Neural crest cell (in vitro differentiated cells): ENCODE measurements at regions not wholly inside any gene's neighbourhood (a gene's known extent, or its start where the extent isn't known, plus 50 kb on each side); places are given as distances from the start of the nearest gene placed in this dataset.
A peak's percentile ranks its signal among the peaks of the same experiment; 100 is the strongest.

Experiments used
- DNase-seq: peaks from one replicate; pipeline ENCODE4 v3.0.0; 2021; ENCODE audit warnings: low read depth, mixed read lengths, low spot score
- H3K27ac Mint-ChIP-seq: one replicate; pipeline ENCODE4 v1.8.0; 2021; ENCODE audit warnings: mild to moderate bottlenecking, mixed read lengths; ENCODE audit not compliant: unreplicated experiment
- H3K27me3 Mint-ChIP-seq: 2 replicates; pipeline ENCODE4 v1.8.0; 2021; ENCODE audit warnings: low read depth, mild to moderate bottlenecking, mixed read lengths
- H3K36me3 Mint-ChIP-seq: 2 replicates; pipeline ENCODE4 v1.8.0; 2021; ENCODE audit warnings: low read depth, mild to moderate bottlenecking, mixed read lengths
- H3K4me1 Mint-ChIP-seq: 2 replicates; pipeline ENCODE4 v1.8.0; 2021; ENCODE audit warnings: mixed read lengths
- H3K4me3 Mint-ChIP-seq: one replicate; pipeline ENCODE4 v1.8.0; 2021; ENCODE audit warnings: mild to moderate bottlenecking, mixed read lengths
- H3K9me3 Mint-ChIP-seq: 2 replicates; pipeline ENCODE4 v1.8.0; 2021; ENCODE audit warnings: mixed read lengths
- TF ChIP-seq, protein P1 (sequence below): fragments of 200-600 bp; sonication (generic); conservative IDR thresholded peaks from 2 replicates; pipeline ENCODE4 v1.5.0; 2021; ENCODE audit warnings: antibody characterized with exemption, mild to moderate bottlenecking

DNA sequence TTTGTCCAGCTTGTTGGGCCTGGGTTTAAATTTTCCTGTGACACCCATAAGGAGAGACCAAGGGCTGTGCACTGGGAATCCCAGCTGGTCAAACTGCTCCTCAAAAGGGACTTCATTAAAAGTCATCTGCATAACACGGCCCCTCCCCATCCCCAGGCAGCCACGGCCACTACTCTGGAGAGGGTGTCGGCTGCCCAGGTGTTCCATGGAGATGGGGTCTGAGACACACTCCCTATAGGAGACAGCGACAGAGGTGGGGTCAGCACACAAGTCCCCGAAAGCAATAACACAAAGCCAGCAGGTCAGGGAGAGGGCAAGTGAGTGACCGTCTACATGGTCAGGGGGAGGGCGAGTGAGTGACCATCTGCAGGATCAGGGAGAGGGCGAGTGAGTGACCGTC, 75.6 kb upstream of the BCL11B start:
- Mint-ChIP-seq H3K36me3 (no peaks in the 10 kb centered on the region), H3K4me1 (no peaks in the 10 kb centered on the region), H3K9me3 (peaks cover 4% of the 10 kb centered on the region), H3K4me3 (no peak overlapping the region), H3K27me3 (no peaks in the 10 kb centered on the region), H3K27ac (no peak overlapping the region)
- DNase-seq: no peak
- TF ChIP-seq, protein P1, sequence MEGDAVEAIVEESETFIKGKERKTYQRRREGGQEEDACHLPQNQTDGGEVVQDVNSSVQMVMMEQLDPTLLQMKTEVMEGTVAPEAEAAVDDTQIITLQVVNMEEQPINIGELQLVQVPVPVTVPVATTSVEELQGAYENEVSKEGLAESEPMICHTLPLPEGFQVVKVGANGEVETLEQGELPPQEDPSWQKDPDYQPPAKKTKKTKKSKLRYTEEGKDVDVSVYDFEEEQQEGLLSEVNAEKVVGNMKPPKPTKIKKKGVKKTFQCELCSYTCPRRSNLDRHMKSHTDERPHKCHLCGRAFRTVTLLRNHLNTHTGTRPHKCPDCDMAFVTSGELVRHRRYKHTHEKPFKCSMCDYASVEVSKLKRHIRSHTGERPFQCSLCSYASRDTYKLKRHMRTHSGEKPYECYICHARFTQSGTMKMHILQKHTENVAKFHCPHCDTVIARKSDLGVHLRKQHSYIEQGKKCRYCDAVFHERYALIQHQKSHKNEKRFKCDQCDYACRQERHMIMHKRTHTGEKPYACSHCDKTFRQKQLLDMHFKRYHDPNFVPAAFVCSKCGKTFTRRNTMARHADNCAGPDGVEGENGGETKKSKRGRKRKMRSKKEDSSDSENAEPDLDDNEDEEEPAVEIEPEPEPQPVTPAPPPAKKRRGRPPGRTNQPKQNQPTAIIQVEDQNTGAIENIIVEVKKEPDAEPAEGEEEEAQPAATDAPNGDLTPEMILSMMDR: no peak

DNA sequence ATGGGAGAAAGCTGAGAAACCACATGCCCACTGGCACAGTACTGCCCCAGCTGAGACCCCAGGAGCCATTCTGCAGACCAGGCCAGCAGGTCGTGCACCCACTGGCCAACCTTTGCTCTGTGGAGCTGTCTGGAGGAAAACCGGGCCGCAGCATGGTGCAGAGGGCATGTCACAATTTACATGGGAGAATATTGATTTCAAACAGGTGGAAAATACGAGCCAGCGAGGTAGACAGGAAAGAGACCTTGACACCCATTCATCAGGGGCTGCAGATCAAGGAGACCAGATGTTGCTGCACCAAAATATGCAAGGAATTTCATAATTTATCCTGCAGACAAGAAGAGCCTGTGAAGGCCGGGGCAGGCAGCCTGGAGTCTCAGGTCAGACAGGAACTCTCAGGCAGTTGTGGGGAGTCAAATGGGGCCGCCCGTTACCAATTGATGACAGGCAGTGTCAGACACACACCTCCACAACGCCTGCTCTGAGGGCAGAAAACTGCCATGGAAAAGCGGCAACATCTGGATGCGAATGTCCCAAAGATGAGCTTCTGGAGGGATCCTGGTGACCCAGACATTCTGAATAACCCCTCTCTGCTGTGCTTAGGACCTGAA, 74.6 kb upstream of the BCL11B start:
- Mint-ChIP-seq H3K9me3 (peaks cover 4% of the 10 kb centered on the region), H3K4me3 (no peak overlapping the region), H3K27ac (peak overlapping the region; percentile 60), H3K27me3 (peaks cover 2% of the 10 kb centered on the region), H3K36me3 (no peaks in the 10 kb centered on the region), H3K4me1 (no peaks in the 10 kb centered on the region)
- TF ChIP-seq, protein P1: no peak
- no peak for DNase-seq

DNA sequence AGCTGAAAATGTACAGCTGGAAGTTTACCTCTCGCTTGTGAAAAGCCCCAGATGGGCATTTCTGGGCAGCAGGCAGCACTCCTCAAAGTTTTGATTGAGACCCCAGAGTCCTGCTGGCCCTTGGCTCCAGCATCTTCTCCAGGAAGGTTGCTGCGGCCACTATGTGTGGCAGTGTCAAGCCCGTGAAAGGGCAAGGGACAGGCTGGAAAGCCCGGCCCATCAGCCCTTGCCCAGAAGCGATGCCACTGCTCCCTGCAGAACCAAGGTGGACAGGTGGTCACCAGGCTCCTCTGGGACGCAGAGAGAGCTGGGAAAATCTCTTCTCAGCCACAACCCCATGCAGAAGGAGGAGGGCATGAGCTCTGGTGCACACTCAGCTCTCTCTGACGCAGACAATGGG, 73.5 kb upstream of the BCL11B start:
- no peaks in the 10 kb centered on the region for H3K36me3 Mint-ChIP-seq
- peaks cover 4% of the 10 kb centered on the region for H3K9me3 Mint-ChIP-seq
- H3K4me1 Mint-ChIP-seq: no peaks in the 10 kb centered on the region
- DNase-seq: no peak
- peaks cover 4% of the 10 kb centered on the region for H3K27me3 Mint-ChIP-seq
- TF ChIP-seq, protein P1: no peak
- peak overlapping the region; percentile 47 for H3K27ac Mint-ChIP-seq
- no peak overlapping the region for H3K4me3 Mint-ChIP-seq

DNA sequence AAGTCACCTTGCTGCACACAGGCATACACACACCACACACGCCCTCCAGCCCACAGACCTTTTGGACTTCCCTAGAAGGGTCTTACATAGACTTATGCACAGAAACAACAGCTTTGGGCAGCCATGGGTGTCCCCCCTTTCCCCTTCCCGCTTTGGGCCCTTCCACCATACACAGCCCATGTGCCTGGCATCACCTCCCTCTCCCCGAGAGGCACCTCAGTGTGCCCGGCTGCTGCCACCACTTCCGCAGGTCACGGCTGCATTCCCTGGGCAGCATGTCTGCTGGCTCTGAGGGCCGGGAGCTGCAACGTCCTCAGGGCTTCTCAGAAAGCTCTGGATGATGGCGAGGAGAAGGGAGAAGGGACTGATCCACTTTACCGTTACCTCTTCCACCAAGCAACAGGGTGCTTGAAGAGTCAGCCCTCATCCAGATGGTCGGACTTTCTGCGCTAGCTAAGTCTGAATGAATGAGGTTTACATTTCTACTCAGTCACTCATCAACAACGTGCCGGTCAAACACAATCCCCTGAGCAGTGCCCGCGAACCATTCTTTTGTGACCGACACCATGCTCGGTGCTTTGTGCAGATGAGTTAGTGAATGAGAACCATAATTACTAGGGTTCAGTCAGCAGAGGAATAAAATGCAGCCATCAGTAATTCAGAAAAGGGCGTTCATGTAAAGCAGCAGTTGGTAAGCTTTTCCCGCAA, 72.2 kb upstream of the BCL11B start:
- TF ChIP-seq, protein P1: no peak
- Mint-ChIP-seq H3K4me1 (no peaks in the 10 kb centered on the region), H3K36me3 (no peaks in the 10 kb centered on the region), H3K4me3 (no peak overlapping the region), H3K9me3 (peaks cover 8% of the 10 kb centered on the region), H3K27me3 (peaks cover 7% of the 10 kb centered on the region), H3K27ac (no peak overlapping the region)
- DNase-seq: no peak

DNA sequence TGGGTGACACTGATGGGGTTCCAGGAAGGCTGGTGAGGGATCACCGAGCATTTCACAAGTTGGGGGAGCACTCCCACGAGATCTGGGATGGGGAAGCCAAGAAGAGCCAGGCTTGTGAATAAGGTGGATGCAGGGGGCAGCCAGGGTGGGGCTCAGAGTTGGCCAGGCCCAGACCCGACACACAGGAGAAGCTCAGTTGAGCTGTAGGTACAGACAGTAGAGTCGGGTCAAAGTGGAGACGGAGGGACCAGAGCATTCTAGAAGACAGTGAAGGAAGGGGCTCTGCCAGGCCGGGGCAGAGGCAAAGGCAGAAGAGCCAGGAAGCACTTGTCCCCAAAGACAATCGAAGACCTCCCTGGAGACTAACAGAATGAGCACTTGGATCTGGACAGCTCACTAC, 70.9 kb upstream of the BCL11B start:
- Mint-ChIP-seq H3K27ac (peak overlapping the region; percentile 57), H3K9me3 (peaks cover 7% of the 10 kb centered on the region), H3K27me3 (peaks cover 11% of the 10 kb centered on the region), H3K36me3 (no peaks in the 10 kb centered on the region), H3K4me3 (no peak overlapping the region), H3K4me1 (no peaks in the 10 kb centered on the region)
- DNase-seq: no peak
- TF ChIP-seq, protein P1: no peak
